HCT116 (cell line): ENCODE measurements at regions not wholly inside any gene's neighbourhood (a gene's known extent, or its start where the extent isn't known, plus 50 kb on each side); places are given as distances from the start of the nearest gene placed in this dataset.

Experiments
- EZH2 ChIP-seq: fragments of 200-600 bp; sonication (generic); IDR thresholded peaks from 2 replicates; pipeline ENCODE4 v1.6.1; 2017; ENCODE audit warnings: antibody characterized with exemption, mixed run types
- POLR2A ChIP-seq: IDR thresholded peaks from 2 replicates; pipeline ENCODE4 v1.7.0; 2011; ENCODE audit warnings: borderline replicate concordance; ENCODE audit not compliant: insufficient read depth, insufficient read length; ENCODE audit errors: extremely low read depth
- ZFX ChIP-seq: fragments of 450-650 bp; IDR thresholded peaks from 2 replicates; pipeline ENCODE4 v1.6.1; 2017
- TF ChIP-seq, protein P1 (sequence below), 3 experiments: fragments of 200-600 bp in 1 of 3; sonication (generic) in 1 of 3; IDR thresholded peaks in 2 of 3; conservative IDR thresholded peaks in 1 of 3; 2 replicates each; pipeline ENCODE4 v1.5.1; 2012 to 2017; ENCODE audit warnings: low read depth in 2 of 3, low read length in 2 of 3, antibody characterized with exemption in 1 of 3, borderline replicate concordance in 1 of 3, control low read depth in 1 of 3, mild to moderate bottlenecking in 1 of 3, mixed read lengths in 1 of 3, mixed run types in 1 of 3, moderate library complexity in 1 of 3; ENCODE audit not compliant: insufficient read depth in 1 of 3

DNA sequence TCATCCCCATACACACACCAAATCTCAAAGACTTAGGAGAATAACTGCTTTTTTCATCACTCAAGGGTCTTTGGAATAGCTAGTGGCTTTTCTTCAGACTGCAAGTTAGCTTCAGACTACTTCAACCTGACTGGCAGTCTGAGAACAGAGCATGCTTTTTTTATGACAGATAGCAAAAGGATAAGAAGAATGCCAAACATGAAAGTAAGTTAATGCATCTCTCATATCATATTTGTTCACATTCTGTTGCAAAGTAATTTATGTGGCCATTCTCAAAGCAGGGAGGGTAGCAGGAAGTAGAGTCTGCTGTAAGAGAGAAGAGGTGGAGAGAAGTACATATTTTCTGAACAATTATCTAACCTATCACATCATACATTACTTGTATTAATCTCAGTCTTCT is 544.4 kb downstream of the ZPLD1 start:
- no peak for TF ChIP-seq EZH2
- TF ChIP-seq, protein P1, sequence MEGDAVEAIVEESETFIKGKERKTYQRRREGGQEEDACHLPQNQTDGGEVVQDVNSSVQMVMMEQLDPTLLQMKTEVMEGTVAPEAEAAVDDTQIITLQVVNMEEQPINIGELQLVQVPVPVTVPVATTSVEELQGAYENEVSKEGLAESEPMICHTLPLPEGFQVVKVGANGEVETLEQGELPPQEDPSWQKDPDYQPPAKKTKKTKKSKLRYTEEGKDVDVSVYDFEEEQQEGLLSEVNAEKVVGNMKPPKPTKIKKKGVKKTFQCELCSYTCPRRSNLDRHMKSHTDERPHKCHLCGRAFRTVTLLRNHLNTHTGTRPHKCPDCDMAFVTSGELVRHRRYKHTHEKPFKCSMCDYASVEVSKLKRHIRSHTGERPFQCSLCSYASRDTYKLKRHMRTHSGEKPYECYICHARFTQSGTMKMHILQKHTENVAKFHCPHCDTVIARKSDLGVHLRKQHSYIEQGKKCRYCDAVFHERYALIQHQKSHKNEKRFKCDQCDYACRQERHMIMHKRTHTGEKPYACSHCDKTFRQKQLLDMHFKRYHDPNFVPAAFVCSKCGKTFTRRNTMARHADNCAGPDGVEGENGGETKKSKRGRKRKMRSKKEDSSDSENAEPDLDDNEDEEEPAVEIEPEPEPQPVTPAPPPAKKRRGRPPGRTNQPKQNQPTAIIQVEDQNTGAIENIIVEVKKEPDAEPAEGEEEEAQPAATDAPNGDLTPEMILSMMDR (IDR thresholded peaks at IDR 0.05 in 2 of 3, conservative IDR thresholded peaks at IDR 0.05 in 1 of 3; ENCODE audit: borderline replicate concordance in 1 of 3, insufficient read depth in 1 of 3, low read depth in 2 of 3, low read length in 2 of 3): no peak
- no peak for TF ChIP-seq POLR2A
- TF ChIP-seq ZFX: no peak
